ENCODE measurements at regions not wholly inside any gene's neighbourhood (a gene's known extent, or its start where the extent isn't known, plus 50 kb on each side); places are given as distances from the start of the nearest gene placed in this dataset.
"Not testable (repeated sequence)": the region's sequence is repeated elsewhere in the genome, so short reads cannot be mapped to it uniquely, and the experiment has no call there.

DNA sequence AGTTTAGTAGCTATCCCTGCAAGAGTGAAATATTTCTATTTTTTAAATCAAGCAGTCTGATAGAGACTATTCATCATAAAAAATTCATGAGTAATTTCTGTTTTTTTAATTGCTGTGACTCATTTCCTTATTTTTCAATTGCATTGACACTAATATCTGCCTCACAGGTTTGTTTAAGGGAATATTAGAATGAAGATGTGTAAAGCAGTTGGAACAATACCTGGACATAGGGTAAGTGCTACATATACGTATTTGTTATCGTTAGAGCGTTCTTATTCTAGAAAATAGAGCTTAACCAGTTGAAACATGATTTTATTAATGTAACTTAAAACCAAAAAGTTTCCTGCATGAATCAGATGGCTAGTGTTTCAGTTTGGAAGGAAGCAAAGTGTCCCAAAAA lies 2211.3 kb downstream of the PCDH7 start:
- DNase-seq: no peak

DNA sequence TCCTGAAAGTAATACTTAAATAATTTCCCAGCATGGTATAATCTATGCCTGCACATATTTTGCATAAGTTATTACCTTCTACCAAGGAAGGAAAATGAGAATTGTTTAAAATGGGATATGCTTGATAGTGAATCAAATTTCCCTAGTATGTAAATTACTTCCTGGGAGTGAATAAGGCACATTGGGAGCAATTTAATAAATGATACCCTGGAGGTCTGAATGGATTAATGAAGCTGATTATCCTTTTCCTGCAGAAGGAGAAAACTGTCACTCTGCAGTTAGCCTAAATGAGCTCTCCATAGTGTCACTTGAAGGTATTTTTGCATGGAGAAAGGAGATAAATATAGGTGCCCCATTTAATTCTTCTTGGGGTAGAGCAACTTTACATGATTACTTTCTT lies 2212.0 kb downstream of the PCDH7 start:
- no peak for DNase-seq

DNA sequence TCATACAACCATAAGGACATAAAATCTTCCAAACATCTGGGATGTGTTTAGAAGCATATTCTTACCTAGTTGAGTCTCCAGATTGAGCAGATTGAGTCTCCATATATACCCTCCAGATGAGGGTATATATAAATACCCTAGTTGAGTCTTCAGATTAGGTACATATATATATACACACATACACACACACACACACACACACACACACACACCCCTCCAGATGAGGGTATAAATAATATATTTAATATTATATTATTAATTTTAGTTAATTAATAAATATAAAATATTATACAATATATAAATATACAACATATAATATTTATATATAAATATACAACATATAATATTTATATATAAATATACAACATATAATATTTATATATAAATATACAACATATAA lies 2219.1 kb downstream of the PCDH7 start:
- DNase-seq: not testable (repeated sequence)

DNA sequence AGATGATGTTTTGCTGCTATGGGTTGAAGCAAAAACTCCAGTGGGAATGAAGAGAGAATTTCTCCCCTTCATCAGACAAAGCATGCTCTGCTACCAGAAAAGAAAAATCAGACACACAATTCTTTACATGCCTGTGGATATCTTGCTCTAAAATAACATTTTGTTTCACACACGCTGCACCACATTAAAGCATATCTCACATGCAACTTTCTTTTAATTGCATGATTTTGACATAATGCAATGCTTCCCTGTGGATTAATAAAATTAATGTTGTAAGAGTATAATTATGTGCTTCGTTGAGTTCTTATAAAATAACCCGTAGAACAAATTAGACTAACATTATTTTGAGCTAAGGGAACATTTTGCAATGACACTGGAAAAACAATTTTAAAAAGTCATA lies 2230.7 kb downstream of the PCDH7 start:
- DNase-seq: no peak

DNA sequence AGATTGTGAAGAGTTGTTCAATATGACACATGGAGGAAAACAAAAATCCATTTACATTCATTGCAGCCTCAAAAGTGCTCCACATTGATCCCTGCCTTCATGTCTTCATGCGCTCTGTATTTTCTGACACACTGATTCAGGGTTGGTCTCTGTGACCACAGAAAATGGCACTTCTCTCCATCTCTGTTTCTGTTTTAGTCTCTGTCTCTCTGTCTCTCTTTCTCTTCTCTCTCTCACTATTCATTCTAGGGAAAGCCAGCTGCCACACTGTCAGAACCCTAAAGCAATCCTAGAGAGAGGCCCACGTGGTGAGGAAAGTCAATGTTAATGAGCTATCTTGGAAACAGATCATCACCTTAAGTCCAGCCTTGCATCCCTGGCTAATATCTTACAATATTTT lies 2238.4 kb downstream of the PCDH7 start:
- no peak for DNase-seq

DNA sequence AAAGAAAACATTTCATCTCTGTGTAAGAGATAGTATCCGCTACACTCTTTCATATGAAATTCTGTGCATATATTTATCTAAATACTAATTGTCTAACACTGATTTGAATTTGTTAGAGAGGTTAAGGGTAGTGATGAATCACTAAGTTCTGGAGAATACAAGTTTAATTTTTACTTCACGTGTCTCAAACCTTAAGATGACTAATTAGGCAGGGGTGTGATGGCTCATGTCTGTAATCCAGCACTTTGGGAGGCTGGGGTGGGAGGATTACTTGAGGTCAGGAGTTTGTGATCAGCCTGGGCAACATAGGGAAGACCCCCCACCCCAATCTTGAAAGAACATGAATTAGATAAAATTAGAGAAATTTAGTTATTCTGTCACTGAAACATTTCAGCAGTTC lies 2241.9 kb downstream of the PCDH7 start:
- DNase-seq: no peak

DNA sequence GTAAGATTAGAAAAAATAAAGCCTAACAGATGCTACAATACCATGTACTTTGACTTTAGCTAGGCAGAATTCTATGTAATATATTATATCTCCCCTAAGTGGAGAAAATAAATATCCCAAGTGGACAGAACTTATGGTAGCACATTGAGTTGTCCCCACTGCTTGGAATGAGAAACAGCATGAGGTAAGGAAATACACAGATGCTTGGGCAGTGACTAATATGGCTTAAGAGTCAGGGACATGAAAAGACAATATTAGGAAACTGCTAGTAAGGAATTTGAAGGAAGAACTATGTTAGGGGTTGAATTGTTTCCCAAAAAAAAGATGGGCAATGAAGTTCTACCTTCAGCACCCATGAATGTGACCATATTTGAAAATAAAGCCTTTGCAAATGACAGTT lies 2265.1 kb downstream of the PCDH7 start:
- DNase-seq: no peak

DNA sequence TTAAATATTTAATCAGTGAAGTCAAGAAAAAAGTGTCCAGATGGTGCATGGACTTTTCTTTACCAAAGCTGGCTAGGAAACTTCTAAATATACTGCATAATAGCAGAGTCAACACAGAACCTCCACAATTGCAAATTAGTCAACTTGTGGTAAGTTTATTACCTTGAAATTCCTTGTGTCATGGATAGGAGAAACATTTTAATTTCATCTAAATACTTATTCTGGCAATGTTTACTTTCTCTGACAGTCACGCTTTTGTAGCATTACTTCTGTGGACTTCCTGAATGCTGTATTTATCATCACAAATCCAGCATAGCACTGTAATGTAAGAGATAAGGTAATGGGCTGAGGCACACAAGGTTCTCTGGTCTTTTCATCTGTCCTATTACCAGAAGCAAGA lies 2266.1 kb downstream of the PCDH7 start:
- no peak for DNase-seq

DNA sequence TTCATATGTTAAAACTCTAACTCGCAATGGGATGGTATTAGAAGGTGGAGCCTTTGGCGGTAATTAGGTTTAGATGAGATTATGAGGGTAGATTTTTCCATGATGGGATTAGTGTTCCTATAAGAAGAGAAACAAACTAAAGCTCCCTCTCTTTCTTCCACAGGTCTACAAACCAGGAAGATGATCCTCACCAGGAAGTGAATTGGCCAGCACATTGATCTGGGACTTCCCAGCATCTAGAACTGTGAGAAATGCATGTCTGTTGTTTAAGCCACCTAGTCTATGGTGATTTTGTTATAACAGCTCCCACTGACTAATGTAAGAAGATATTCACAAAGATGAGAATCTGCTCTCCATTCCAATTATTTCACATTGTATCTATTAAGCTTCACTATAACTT lies 2266.9 kb downstream of the PCDH7 start:
- DNase-seq: no peak

DNA sequence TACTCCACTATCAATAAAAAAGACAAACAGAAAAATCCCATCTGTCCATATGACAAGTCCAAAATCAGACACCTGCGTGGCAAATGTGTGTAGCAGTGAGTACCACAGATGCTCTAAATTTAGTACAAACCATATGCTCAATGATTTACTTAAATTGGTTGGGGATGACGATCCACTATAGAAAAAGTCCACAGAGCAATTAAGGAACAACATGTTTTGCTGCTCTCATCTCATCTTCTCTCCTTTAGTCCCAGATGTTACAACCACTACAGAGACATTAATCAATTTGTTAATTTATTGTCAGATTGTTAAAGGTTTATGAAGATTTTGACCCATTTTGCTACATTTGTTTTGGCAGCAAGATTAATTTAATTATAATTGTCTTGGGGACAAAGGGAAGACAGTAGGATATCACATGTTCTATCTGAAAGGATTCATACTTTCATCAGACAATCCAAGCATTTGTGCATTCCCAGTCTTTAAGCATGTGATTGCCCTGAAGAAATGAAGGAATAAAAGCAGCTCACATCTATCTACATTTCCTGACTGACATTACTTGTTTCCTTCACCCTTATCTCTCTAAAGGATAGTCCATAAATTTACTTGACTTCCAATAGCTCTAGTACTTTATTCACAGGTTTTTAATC lies 2268.1 kb downstream of the PCDH7 start:
- DNase-seq: no peak

DNA sequence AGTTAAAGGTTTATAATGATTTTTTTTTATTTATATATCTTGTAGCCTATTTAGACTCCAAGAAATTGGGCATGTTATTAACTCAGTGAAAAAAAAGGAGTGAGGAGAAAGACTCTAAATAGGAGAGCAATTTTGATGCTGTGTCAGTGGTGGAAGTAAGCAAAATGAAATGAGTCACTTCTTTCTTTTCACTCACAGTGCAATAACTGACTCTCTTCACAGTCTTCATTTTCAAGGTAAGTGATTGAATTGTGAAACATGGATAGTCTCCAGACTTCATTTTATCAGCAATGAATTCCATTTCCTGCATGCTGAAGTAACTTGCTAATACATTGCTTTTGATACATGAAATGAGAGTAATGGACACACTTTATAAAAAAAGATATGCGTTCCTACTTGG lies 2271.5 kb downstream of the PCDH7 start:
- no peak for DNase-seq

DNA sequence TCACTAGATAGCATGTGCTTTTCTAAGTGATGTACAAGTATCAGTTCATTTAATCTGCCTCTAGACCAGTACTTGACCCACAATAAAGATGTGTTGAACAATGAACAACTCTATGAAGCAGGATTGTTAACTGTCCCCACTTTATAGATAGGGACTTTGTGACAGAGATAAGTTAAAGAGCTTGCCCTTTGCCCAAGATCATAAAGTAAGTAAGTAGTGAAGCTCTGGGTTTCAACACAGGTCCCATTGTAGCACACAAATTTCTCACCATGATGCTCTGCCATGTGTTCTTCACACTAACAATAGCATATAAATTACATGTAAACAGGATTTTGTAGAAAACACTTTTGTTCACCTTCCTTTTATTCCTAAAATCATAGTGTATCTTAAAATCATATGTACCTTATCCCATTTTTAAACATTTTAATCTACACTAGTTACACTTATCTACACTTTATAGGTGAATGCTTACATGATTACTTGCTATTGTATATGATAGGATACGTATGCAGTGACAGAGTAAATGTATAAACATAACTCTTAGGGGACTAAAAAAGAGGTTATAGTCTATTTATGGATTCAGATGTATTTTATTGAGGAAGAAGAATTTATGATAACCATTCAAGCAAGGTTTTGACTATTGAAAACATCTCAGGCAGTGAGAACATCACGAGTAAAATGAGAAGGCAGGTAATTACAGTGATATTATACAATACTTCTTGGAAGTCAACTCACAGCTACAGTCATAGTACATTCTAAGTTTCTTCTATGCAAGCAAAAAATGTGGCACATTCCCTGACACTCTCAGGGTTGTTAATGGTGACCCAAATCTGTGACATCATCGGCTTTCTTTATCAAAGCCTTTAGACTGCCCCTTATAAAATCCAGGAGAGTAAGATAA lies 2275.1 kb downstream of the PCDH7 start:
- no peak for DNase-seq

DNA sequence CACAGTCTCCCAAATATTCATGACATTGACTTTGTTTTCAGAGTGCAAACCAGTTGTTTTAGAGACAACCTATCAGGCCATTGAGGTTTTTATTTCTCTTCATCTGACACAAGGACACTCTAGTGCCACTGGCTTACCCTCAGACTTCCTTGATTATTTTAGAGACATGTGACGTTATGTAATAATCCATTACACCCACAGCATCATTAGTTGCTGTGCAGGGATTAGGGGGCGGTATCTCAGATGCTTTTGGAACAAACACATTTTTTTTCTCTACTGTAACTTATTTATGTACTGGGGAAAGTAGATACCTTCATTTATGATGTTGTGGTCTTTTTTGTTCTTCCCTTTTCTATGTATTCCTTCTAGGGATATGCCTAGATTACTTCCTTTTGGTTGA lies 2293.1 kb downstream of the PCDH7 start:
- no peak for DNase-seq

DNA sequence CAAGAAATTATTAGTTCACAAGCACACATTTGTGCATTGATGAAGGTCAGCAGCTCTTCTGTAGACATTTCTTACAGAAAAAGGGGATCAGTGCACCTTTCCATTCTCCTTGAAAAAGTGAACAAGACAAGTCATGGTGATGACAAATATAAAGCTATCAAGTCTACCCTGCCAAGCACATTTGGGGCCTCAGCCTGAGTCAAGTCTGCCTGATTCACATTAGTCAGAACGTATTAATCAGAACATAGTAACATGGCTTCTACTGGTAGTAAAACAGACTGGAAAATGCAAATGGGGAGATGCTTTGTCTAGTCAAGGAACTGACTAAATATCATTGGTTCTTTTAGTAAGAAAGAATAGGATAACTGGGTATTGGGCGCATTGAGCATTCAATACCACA lies 2305.1 kb downstream of the PCDH7 start:
- no peak for DNase-seq

DNA sequence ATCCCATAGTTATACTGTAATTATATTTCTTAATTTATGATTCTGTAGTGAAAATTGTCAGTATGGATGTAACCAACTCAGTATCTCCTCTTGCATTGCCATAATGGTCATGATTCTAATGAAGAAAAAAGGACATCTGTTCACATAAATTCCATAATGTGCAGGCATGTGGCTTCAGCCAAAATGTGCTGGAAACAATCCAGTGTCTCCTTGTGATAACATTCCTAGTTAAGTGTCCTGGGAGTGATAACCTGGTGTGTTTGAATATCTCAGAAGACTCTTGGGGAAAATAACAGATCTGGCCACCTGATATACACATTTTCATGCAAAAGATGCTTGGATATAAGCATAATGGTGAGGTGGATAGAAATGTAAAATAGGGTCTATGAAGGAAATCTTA lies 2309.8 kb downstream of the PCDH7 start:
- DNase-seq: no peak

DNA sequence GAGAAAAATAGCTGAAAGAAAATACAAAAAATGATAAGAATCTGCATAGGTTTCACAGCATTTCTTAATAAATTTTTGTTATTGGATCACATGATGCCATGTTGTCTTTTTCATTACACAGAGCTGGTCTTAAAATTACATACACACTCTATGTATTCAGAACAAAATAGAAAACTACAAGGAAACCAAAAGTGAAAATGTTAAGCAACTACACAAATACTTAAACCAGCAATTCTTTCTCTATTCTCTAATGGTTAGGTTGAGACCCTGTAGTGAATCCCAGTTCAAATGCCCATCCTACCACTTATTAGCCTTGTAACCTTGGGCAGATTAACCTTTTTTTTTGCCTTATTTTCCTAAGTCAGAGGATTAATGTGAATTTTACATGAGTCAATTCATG lies 2311.2 kb downstream of the PCDH7 start:
- no peak for DNase-seq

DNA sequence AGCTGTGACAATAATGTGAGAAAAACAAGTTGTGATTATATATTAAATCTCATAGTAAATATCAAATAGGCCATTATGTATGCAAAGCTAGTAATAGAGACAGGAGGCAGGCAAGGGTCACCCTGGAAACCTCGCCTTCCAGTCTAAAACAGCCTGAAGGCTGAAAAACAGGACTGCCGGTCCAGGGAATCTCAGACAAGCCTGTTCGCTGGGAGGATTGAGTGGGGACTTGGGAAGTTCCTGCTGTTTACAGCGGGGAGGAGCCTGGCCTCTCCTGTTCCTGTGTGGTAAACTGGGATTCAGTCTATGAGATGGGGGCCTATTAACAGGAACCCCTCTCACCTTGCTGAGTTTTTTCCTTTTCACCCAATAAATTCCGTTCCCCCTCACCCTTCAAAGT lies 2317.3 kb downstream of the PCDH7 start:
- DNase-seq: no peak

DNA sequence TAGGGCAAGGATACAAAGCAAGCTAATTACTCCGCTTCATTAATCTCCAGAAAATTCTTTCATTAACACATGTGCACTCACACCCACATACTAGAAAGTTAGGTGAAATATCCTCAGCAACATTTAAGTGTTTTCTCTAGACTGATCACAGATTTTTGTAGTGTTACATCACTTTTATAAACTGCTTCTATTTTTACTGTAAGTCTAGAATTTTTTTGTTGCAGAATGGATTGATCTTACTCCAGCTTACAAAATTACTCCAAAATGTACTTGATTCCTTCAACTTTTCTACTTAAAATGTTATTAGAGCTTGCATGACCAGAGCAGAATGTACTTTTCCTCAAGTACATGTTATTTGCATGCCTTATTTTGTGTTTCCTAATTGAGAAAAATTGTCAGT lies 2325.2 kb downstream of the PCDH7 start:
- no peak for DNase-seq

DNA sequence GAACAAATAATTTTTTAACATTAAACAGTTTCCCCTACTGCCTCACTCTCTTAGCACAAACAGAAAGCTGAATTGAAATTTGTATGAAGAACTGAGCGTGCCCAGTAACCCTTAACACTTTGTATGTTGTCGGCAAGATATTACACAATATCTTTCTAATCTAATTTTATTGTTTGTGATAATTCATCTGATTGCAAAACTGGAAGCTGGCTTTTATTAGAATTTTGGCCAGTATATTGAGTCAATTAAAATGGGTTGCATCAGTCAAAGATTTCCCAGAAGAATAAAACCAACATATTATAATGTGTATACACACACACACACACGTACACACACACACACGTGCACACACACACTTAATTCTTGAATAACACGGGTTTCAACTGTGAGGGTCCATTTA lies 2332.1 kb downstream of the PCDH7 start:
- no peak for DNase-seq

DNA sequence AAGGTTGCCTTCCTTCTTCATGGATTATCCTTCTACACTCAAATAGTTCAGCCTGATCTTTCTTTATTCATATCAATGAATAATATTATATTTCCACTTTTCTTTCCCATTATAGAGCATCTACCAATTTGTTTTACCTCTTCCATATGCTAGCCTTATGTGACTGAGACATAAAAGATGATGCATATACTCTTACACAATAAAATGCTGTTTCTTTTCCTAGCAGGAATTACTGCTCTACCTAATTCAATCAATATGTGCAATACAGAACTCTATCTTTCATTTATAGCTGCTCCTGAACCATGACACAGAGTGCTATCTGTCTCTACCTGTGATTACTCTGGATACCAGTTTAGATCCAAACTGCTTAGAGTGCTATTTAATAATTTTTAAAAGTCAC lies 2334.0 kb downstream of the PCDH7 start:
- no peak for DNase-seq

DNA sequence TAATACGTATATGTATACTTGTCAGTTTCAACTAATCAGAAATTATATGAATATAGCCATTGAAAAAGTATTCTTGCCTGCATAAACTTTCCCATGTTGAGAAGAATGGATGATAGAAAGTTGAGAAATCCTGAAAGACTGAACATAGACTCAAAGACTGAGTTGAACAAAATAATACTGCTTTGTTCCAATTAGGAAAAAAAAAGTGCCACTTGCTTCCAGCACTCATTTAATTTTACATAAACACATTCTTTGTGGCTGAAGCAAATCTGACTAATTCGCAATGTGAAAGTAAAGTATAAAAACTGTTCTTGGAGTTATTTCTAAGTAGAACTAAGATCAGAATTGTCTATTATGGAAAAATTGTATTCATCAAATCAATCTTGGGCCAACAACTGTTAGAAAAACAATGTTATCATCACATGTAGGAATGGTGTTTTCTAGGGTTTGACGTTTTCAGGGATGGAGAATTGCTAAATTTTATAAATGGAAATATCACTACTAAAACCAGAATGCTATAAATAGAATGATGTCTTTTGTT lies 2334.6 kb downstream of the PCDH7 start:
- DNase-seq: no peak

DNA sequence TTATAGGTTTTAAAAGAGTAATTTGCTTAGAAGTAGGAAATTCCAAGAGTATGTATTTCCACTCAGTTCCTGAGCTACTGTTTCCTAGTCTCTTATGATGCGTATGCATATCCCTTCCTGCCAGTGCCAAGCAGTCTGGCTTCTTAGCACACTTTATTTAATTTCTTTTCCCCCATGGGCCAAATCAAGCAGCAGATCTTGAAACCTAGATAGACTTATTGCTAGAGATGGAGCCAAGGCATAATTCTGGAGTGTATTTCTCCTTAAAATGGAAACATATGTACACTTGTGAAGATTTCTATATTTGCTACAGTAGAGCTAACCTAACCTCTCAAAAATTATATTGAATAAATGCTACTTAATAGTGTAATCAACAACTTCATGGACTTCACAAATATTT lies 2337.6 kb downstream of the PCDH7 start:
- DNase-seq: no peak

DNA sequence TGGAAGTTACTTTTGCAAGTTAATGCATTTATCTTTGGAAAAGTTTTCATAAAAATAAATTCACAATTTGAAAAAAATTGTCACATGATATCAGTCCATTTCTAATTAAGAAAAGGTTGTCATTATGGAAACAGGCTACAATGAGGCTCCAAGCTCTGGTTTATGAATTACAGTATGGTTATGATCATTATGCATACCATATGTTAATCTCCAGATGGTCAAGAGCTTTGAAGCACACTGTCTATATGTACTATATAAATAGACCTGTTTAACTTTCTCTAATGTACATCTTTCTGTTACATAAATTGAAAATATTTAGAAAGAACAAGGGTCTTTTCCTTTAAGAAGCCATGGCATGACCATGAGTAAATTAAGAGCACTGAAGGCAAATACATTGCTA lies 2338.8 kb downstream of the PCDH7 start:
- DNase-seq: no peak

Data from right forelimb (tissue), 1 donor.